ENCODE measurements at regions not wholly inside any gene's neighbourhood (a gene's known extent, or its start where the extent isn't known, plus 50 kb on each side); places are given as distances from the start of the nearest gene placed in this dataset.

GRCh38 chr3:34305266-34305665, 506.8 kb downstream of the PDCD6IP start:
- TF ChIP-seq POLR2A (IDR thresholded peaks at IDR 0.05; ENCODE audit: extremely low read depth, insufficient read length) (no peak), CTCF (IDR thresholded peaks at IDR 0.05; ENCODE audit: low read depth, low read length) (no peak), MAX (IDR thresholded peaks at IDR 0.05; ENCODE audit: low read depth, low read length) (no peak), MYC (IDR thresholded peaks at IDR 0.05; ENCODE audit: low read depth, low read length) (no peak)
